HG03565 (cell line): ENCODE measurements at regions not wholly inside any gene's neighbourhood (a gene's known extent, or its start where the extent isn't known, plus 50 kb on each side); places are given as distances from the start of the nearest gene placed in this dataset.

Source experiments
- ATAC-seq: cut with Tn5 transposase; IDR thresholded peaks from one replicate; pipeline ENCODE4 v1.9.1; 2021; ENCODE audit warnings: mild to moderate bottlenecking, moderate library complexity; ENCODE audit not compliant: unreplicated experiment

GRCh38 chr5:96284727-96285389 is 148.2 kb downstream of the PCSK1 start:
- ATAC-seq: no peak

- ATAC-seq: no peak
Measured at GRCh38 chr5:96283589-96283988, 149.5 kb downstream of the PCSK1 start.

DNA sequence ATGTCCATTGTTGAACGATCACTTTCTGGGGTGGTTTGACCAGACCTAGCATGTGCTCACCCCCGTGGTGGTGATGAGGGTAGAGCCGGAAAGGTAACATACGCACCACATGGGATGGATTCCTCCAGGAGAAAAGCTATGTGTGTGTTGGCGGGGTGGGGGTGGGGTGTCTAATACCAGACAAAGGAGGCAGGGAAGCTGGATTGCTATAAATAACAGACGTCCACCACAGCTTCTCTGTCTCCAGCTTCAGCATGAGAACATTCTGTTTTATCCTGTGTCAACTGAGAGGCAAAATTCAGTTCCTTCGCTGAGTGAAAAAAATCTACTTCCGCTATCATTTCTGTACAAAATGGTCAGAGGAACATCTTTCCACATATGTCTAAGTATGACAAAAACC is 151.0 kb downstream of the PCSK1 start:
- ATAC-seq: no peak

DNA sequence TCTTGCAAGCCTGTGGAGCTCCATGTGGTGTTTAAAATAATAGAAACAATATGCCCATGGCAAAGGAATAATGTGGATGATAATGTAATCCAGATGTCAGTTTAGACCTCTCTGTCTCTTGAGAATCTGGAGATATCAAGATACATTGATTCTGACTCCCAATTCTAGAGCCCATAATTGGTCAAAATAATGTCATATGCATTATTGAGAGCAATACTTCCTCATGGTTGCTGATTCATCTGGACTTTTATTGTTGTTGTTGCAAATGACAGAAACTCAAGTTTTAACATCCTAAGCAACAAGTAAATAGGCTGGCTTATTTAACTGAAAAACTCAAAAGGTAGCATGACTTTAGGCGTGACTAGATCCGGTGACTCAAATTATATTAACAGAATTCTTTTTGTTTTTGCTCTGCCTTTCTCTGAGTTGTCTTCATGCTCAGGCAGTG is 152.1 kb downstream of the PCSK1 start:
- ATAC-seq: no peak

- ATAC-seq: peak; percentile 82
Measured at GRCh38 chr5:96279801-96280542, 153.1 kb downstream of the PCSK1 start.

DNA sequence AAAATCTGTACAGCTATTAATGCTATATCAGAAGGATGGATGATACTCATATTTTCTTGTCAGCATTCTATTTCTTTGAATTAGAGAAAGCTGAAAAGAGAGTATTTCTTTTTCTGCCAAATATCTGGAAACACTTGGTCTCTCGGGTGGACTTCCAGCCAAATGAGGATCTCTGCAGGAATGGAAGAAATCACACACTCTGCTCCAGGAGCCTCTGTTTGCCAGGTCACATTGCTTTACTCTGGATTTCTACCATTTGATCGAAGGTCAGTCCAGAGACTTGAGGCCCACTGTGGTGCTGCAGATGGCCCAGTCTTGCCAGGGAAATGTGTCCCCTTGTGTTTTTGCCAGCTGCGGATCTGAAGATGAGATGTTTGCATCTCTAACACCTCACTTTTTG is 154.1 kb downstream of the PCSK1 start:
- no peak for ATAC-seq

DNA sequence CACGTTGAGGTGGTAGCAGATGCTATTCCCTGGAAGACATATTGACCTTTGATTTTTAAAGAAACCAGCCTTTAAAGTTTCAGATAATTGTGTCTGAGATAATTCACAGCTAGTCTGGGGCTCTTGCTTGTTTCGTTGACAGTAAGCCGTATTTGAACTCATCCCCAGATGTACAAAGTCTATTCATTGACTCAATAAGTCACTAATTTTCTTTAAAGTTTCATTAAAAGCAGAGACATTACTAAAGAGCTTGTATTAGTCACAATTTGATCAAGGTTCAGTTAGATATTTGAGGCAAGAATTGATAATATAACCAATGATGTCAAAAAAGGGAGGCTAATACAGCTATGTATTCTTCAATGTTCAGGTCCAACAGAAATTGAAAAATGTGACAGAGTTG is 158.0 kb downstream of the PCSK1 start:
- no peak for ATAC-seq

DNA sequence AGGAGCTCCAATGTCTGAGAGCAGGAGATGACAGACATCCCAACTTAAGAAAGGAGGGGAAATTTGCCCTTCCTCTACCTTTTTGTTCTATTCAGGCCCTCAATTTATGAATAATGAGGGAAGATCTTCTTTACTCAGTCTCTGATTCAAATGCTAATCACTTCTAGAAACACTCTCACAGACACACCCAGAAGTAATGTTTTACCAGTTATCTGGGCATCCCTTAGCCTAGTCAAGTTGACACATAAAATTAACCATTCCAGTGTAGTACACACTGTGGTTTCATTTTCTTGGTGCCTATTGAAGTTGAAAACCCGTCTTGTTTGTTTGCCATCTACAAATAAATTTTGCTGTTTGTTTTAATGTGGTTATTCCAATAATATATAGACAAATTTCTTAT is 167.6 kb downstream of the PCSK1 start:
- ATAC-seq: no peak

DNA sequence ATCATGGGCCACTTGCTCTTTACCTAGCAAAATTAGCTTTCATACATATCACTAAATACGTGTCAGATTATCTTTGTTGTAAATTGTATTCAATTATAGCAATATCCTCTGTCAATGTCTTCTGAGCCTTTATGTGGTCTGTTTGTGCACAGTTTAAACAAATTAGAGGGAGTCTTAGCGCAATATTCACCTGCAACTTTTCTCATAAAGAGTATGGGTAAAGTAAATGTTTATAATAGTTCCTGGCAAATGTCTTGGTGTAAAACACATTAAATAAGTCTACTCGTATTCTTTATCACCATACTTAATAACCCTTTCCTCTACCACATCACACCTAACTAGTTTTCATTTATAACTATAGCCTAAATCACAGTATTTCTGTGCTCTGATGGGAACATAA is 169.0 kb downstream of the PCSK1 start:
- ATAC-seq: no peak

- no peak for ATAC-seq
Measured at GRCh38 chr5:96262105-96262504, 170.9 kb downstream of the PCSK1 start.

GRCh38 chr5:96260009-96260408 is 173.0 kb downstream of the PCSK1 start:
- no peak for ATAC-seq

DNA sequence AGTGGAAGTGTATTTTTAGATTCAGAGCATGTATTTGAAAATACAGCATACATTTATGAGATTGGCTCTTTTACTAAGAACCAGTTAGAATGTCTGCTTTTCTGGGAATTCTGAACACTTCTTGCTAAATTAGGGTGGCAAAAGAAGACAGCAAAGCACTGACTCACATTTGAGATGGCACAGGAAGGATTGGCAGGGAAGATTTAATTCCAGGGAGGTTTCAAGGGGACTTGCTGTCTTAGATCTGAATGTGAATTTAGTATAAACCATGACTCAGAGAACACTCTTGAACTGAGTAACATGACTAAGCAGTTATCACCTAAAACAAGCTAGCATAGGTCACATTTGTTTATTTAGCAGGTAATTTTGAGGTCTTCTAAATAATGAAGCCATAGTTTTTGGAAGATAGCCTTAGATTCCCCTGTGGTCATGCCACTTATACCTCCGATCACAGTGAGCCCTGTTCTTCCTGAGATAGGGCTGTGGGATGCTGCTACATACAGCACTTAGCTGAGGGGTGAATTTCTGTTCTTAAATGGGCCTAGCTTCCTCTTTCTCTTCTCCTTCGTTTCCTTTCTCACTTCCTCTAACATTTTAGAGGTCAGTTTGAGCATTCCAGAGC is 173.8 kb downstream of the PCSK1 start:
- ATAC-seq: peak; percentile 31

GRCh38 chr5:96258692-96259091 is 174.4 kb downstream of the PCSK1 start:
- ATAC-seq: no peak

GRCh38 chr5:96257904-96258303 is 175.1 kb downstream of the PCSK1 start:
- no peak for ATAC-seq

GRCh38 chr5:96256795-96257470 is 176.1 kb downstream of the PCSK1 start:
- ATAC-seq: peak; percentile 52

DNA sequence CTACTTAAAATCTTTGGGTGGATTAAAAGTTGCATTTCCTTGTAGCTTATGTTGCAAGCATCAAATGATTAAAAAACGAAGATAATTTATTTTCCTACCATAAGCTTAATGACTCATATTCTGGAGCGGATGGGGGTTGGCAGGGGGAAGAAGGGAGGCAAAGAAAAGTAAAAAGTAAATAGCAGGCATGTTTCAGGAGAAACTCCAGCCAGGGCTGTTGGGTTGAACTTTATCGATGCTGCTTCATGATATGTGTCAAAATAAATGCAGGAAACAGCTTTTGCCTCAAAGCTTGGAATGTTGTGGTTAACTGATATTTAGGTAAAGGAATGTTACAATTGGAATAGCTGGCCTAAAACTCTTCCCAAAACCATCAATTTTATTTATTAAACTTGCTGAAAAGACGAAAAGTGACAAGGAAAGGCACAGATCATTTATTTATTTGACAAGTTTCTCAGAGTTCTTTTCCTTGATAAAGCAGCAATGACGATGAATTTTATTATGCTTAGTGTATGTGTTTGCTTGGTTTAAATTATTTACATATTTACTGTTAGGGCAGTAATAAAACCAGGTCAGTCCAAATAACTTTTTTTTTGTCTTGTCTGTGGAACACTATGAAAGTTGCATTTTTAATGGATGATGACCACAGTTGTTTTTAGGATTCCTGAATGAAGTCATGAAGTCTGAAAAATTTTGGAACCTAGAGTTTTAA is 177.9 kb downstream of the PCSK1 start:
- no peak for ATAC-seq

GRCh38 chr5:96253140-96253539 is 179.9 kb downstream of the PCSK1 start:
- ATAC-seq: no peak

- no peak for ATAC-seq
Measured at GRCh38 chr5:96252596-96252995, 180.5 kb downstream of the PCSK1 start.

GRCh38 chr5:96250782-96251181 is 182.3 kb downstream of the PCSK1 start:
- no peak for ATAC-seq

DNA sequence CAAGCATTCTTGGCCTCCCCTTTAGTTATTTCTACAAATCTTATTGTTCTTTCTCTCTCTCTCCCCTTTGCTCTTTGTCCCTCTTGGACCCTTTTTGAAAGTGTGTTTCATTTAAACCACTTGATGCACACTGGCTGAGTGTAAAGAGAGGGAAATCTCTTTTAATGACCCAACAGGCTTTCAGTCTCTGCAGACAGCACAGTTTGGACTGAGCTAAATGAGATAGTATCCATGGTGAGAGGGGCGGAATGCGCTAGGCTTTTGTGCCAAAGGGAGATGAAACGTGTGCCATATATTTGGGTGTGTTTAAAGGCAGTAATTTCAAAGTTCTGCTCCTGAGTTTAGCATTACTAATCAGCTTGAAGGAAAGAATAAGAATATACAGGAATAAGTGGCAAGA is 184.9 kb downstream of the PCSK1 start:
- no peak for ATAC-seq

DNA sequence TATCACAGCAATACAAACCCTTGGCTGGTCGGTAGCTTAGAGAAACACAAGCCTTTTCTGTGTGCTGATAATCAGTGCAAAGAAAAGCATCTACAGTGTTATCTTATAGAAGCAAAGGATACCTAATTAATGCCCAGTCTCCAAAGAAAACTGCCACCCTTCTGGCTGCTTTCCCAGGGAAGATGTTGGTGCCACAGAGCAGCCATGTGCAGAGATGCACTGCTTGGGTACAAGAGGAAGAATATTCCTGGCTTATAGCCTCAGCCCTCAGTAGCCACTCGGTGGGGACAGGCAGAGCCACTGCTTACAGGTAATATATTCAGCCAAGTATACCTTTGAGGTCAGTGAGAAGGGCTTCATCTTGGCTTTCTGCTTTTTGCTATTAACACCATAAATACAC is 185.3 kb downstream of the PCSK1 start:
- ATAC-seq: no peak
